Fibroblast of the conjunctiva (primary cell): ENCODE measurements at regions not wholly inside any gene's neighbourhood (a gene's known extent, or its start where the extent isn't known, plus 50 kb on each side); places are given as distances from the start of the nearest gene placed in this dataset.

Experiments
- DNase-seq: peaks from one replicate; pipeline ENCODE4 v3.0.0-alpha.2; 2010; ENCODE audit warnings: low read depth

DNA sequence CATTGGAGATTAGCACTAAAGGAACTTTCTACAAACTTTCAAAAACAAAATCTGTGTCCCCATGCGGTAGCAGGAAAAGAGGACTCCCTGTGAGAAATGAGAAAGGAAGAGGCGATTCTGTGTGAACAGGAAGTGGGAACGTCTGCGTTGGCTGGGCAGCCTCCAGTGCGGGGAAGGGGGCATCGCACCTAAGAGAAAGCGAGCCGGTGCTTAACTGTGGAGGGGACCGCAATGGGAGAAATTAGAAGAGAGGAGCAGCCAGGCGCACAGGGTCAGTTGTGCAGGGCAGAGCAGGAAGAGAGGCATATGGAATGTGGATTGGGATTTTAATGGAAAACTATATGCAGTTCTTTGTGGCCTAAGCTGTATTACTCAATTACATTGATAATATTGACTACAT lies 77.4 kb upstream of the DOCK9 start:
- DNase-seq: no peak

DNA sequence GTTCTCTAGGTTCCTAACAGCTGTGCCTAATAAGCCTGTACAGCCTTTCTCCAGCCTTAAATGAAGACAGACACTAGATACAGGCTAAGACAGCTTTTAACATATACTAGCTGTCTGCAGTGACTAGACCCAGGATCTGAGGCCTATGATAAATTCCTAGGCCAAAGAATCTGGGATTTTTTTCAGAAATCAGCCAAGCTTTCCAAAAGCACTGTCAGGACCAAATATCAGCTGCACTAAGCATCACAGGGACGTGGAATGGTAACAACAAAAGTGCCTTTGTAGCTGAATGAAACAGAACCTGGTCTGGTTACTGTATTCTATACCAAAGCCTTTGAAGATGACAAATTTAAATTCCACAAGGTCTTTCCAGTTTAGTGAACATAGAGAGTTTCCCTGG lies 77.9 kb upstream of the DOCK9 start:
- DNase-seq: no peak

DNA sequence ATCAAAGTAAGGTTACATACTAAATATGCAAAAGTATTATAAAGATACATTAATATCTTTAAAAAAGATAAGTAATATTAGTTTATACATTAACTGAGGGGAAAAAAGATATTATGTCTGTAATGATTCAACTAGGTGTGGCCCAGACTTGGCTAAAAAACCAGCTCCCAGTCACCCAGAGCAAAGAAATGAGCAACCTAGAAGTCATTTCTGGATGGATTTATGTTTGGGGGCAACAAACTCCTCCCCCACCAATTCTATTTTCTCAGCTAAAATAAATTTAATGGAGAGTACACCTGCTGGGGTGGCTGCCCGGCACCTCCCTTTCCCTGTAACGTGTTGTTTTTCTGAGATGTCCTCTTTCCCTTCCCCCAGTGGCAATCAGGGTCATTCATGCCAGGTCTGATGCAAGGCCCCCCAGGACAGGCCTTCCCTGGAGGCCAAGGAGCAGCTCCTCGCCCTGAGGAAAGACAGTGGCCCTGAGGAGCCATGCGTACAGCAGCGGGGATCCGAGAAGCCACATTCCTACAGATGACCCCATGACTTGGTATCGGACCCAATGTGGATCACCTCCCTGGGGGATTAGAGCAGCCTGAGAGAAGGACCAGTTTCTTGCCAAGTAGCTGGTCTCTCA lies 78.6 kb upstream of the DOCK9 start:
- DNase-seq: no peak

DNA sequence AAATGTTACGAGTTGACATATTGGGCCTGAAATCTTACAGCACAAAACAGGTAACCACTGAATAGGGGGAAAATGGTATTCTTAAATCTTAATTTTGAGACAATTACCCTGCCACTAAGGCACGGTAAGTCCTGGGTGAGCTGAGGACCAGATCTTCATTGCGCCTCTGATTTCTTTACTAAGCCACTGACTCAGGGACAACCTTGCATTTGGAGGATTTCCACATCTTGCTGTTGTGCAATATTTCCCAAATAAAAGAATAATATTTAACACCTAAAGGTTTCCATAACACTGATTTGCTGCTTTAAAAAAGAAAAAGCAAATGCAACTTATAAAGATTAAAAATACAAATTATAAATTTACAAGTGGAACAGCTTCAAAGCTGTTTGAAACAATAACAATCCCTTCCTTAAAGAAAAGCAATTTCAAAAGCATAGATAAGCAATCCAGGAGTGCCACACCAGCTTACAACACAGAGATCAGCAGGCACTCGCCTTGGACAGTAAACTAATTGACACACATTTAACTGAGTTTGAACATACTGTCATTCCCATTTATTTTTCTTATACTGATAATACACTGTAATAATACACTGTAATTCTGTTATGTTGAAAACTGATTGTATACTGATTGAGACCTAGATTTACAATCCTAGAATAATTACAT lies 79.6 kb upstream of the DOCK9 start:
- DNase-seq: peak; percentile 20

- DNase-seq: no peak
Observed at GRCh38 chr13:99058527-99059495, 80.9 kb upstream of the DOCK9 start.

DNA sequence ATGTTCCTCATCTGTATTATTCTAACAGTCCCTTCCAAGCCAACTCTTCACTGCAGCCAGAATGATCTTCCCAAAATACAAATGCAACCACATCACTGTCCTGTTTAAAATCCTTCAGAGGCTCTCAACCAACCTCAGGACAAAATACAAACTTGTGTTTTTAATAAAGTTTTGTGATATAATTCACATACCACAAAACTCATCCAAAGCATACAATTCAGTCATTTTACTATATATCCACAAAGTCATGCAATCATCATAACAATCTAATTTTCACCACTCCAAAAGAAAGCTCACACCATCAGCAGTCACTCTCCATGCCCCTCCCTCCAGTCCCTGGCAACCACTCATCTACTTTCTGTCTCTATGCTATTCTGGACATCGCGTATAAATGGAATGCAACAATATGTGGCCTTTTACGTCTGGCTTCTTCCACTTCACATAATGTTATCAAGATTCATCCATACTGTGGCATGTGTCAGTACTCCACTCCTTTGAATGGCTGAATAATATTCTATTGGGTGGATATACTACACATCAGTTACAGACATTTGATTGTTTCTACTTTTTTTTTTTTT lies 81.7 kb upstream of the DOCK9 start:
- DNase-seq: no peak

GRCh38 chr13:99061411-99061810 lies 83.5 kb upstream of the DOCK9 start:
- DNase-seq: no peak

- no peak for DNase-seq
Observed at GRCh38 chr13:99062593-99062992, 84.7 kb upstream of the DOCK9 start.

- DNase-seq: no peak
Observed at GRCh38 chr13:99063178-99063577, 85.3 kb upstream of the DOCK9 start.

- no peak for DNase-seq
Observed at GRCh38 chr13:99063952-99064351, 86.1 kb upstream of the DOCK9 start.

GRCh38 chr13:99064624-99065234 lies 86.9 kb upstream of the DOCK9 start:
- no peak for DNase-seq

DNA sequence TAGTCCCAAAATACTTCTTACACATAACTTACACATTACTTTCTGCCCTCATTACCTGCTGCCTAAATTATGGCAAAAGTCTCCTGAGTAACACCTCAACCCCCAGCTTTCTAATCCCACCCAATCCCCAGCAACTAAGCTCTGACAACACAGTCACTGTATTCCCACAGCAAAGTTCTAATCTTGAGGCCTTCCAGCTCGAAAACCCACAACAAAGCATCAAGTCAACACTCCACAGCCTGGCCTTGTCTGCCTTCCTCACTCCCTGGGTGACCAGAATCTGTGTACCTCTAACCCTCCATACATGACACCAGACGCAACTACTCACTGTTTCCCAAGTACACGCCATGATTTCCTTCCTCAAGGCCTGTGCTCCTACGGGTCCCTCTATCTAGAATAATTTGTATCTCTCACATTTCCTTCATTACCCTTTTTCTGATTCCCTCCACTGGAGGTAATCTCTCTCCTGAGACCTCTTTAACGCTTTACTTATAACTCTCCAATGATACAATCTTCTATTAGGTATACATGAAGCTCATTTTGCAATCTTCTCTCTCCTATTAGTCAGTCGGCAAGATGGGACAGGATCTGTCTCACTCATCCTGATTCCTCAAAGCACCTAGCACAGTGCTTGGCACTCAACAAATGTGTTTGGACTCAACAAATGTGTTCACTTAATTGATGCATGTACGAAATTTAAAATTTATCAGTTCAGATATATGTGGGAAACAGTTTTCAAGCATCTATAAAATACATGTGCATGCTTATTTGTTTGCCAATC lies 87.6 kb upstream of the DOCK9 start:
- no peak for DNase-seq

DNA sequence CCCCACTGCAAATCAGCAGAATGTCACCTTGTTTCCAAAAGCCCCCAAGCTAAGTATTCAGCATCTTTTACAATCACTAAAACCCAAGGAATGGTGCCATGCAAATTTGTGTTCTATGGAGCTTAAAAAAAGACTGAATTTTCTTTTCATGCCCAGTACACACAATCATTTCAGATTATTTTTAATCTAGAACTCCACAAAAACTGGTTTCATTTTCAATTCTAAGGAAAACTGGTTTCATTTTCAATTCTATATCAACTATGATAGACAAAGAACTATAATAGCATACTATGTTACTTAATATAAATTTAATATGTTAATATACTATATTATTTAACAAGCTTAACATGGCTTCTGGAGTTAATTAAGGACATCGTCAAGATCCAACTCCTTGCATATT lies 88.4 kb upstream of the DOCK9 start:
- DNase-seq: no peak

- no peak for DNase-seq
Observed at GRCh38 chr13:99067159-99067985, 89.5 kb upstream of the DOCK9 start.

GRCh38 chr13:99071211-99071610 lies 93.3 kb upstream of the DOCK9 start:
- DNase-seq: no peak

- DNase-seq: no peak
Observed at GRCh38 chr13:99071666-99072065, 93.8 kb upstream of the DOCK9 start.

GRCh38 chr13:99072356-99072755 lies 94.5 kb upstream of the DOCK9 start:
- no peak for DNase-seq

GRCh38 chr13:99072941-99073340 lies 95.1 kb upstream of the DOCK9 start:
- no peak for DNase-seq

- DNase-seq: no peak
Observed at GRCh38 chr13:99074693-99075092, 96.8 kb upstream of the DOCK9 start.
